ENCODE measurements at regions not wholly inside any gene's neighbourhood (a gene's known extent, or its start where the extent isn't known, plus 50 kb on each side); places are given as distances from the start of the nearest gene placed in this dataset.
"Not testable (repeated sequence)": the region's sequence is repeated elsewhere in the genome, so short reads cannot be mapped to it uniquely, and the experiment has no call there.

GRCh38 chr2:111301677-111302076 lies 181.0 kb downstream of the BCL2L11 start:
- not testable (repeated sequence) for TF ChIP-seq CTCF (IDR thresholded peaks at IDR 0.05); TCF7L2 (IDR thresholded peaks at IDR 0.05; ENCODE audit: low read depth, low read length); POLR2AphosphoS5 (IDR thresholded peaks at IDR 0.05; ENCODE audit: low read depth, low read length)
